SK-N-SH (cell line): ENCODE measurements at regions not wholly inside any gene's neighbourhood (a gene's known extent, or its start where the extent isn't known, plus 50 kb on each side); places are given as distances from the start of the nearest gene placed in this dataset.

Source experiments
- CTCF ChIP-seq: fragments of 200-600 bp; sonication (generic); IDR thresholded peaks from 2 replicates; pipeline ENCODE4 v1.6.1; 2017; ENCODE audit warnings: antibody characterized with exemption, mild to moderate bottlenecking, moderate library complexity
- GABPA ChIP-seq: IDR thresholded peaks from 2 replicates; pipeline ENCODE4 v1.4.0; 2012; ENCODE audit warnings: low read depth, mild to moderate bottlenecking
- MXI1 ChIP-seq: IDR thresholded peaks from 2 replicates; pipeline ENCODE4 v1.6.1; 2012; ENCODE audit warnings: mild to moderate bottlenecking, low read depth, low read length, improper control_type of control experiment
- POLR2AphosphoS5 ChIP-seq: IDR thresholded peaks from 2 replicates; pipeline ENCODE4 v1.6.1; 2012; ENCODE audit warnings: low read depth, low read length
- RFX5 ChIP-seq: IDR thresholded peaks from 2 replicates; pipeline ENCODE4 v1.6.1; 2012; ENCODE audit warnings: mild to moderate bottlenecking, improper control_type of control experiment, low read length

- no peak for TF ChIP-seq CTCF
- TF ChIP-seq RFX5, result no peak
- no peak for TF ChIP-seq GABPA
- TF ChIP-seq POLR2AphosphoS5, result no peak
- no peak for TF ChIP-seq MXI1
Observed at GRCh38 chr2:60100034-60100433, 453.4 kb downstream of the BCL11A start.
